Activated T-helper 17 cell treated with anti-CD3 and anti-CD28 coated beads, Interleukin-2, amount 50 U/mL, for 72 hours (primary cell): ENCODE measurements at regions not wholly inside any gene's neighbourhood (a gene's known extent, or its start where the extent isn't known, plus 50 kb on each side); places are given as distances from the start of the nearest gene placed in this dataset.

Experiments used
- ATAC-seq: fragments of 150-1000 bp; cut with Tn5 transposase; replicated peaks from 2 replicates; pipeline ENCODE4 v1.10.0; 2021; ENCODE audit warnings: mild to moderate bottlenecking, moderate library complexity
- H3K27ac Mint-ChIP-seq: one replicate; pipeline ENCODE4 v1.8.0; 2022; ENCODE audit warnings: mixed read lengths
- H3K27me3 Mint-ChIP-seq: one replicate; pipeline ENCODE4 v1.8.0; 2022; ENCODE audit warnings: mixed read lengths
- H3K36me3 Mint-ChIP-seq: one replicate; pipeline ENCODE4 v1.8.0; 2022; ENCODE audit warnings: low read depth, mild to moderate bottlenecking, mixed read lengths
- H3K4me1 Mint-ChIP-seq: one replicate; pipeline ENCODE4 v1.8.0; 2022; ENCODE audit warnings: mixed read lengths
- H3K4me3 Mint-ChIP-seq: one replicate; pipeline ENCODE4 v1.8.0; 2022; ENCODE audit warnings: mild to moderate bottlenecking, mixed read lengths
- H3K9me3 Mint-ChIP-seq: one replicate; pipeline ENCODE4 v1.8.0; 2022; ENCODE audit warnings: mixed read lengths

DNA sequence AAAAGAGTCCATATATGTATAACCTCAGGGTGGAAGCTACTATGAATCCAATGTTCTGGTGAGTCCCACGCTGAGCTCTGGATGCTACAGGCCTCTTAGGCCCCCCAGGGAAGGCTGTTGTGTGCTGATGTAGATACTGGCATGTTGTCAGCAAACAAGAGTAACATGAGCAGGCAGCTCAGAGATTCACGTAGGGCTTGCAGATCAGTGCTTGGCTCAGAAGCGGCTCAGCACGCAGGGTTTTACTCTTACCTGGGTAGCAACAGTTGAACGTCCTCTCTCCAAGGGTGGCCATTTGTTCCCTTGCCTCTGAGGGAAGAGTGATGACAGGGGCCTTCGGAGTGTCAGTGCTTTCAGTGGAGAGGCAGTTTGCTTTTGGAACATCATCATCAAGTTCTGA, 93.4 kb downstream of the ZFP64 start:
- Mint-ChIP-seq H3K9me3 (no peaks in the 10 kb centered on the region), H3K27me3 (peaks cover 4% of the 10 kb centered on the region), H3K4me1 (no peaks in the 10 kb centered on the region), H3K36me3 (no peaks in the 10 kb centered on the region), H3K27ac (no peak overlapping the region), H3K4me3 (no peak overlapping the region)
- ATAC-seq = no peak

GRCh38 chr20:52096117-52096516, 95.5 kb downstream of the ZFP64 start:
- H3K4me3 Mint-ChIP-seq = no peak overlapping the region
- H3K36me3 Mint-ChIP-seq = no peaks in the 10 kb centered on the region
- H3K27me3 Mint-ChIP-seq = no peaks in the 10 kb centered on the region
- H3K4me1 Mint-ChIP-seq = no peaks in the 10 kb centered on the region
- H3K27ac Mint-ChIP-seq = no peak overlapping the region
- no peaks in the 10 kb centered on the region for H3K9me3 Mint-ChIP-seq
- no peak for ATAC-seq

GRCh38 chr20:52094693-52095092, 96.9 kb downstream of the ZFP64 start:
- no peak for ATAC-seq
- Mint-ChIP-seq H3K27ac (no peak overlapping the region), H3K27me3 (no peaks in the 10 kb centered on the region), H3K36me3 (no peaks in the 10 kb centered on the region), H3K4me1 (no peaks in the 10 kb centered on the region), H3K4me3 (no peak overlapping the region), H3K9me3 (no peaks in the 10 kb centered on the region)

GRCh38 chr20:52093575-52093974, 98.0 kb downstream of the ZFP64 start:
- no peak for ATAC-seq
- Mint-ChIP-seq H3K4me3 (no peak overlapping the region), H3K27ac (no peak overlapping the region), H3K9me3 (no peaks in the 10 kb centered on the region), H3K27me3 (no peaks in the 10 kb centered on the region), H3K4me1 (no peaks in the 10 kb centered on the region), H3K36me3 (peaks cover 7% of the 10 kb centered on the region)

DNA sequence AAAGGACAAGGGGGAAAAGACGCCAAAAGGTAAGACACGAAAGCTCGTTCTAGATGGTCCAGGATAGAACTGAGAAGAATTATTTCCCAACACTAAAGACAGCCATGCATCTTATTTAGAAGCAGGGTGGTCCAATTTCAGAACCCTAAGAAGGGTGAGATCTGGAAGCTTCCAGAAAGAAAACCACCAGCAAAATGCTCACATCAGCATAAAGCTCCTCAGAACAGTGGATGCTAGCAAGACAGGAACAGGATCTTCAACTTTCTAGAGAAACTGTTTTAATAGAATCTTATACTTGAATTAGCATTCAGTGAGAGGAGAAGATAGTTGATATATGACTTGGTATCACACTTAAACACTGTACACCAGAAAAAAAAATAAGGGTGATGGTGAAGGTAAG, 101.5 kb downstream of the ZFP64 start:
- ATAC-seq = no peak
- no peaks in the 10 kb centered on the region for H3K27me3 Mint-ChIP-seq
- H3K4me3 Mint-ChIP-seq = no peak overlapping the region
- H3K4me1 Mint-ChIP-seq = no peaks in the 10 kb centered on the region
- no peak overlapping the region for H3K27ac Mint-ChIP-seq
- H3K9me3 Mint-ChIP-seq = peaks cover 5% of the 10 kb centered on the region
- H3K36me3 Mint-ChIP-seq = peaks cover 29% of the 10 kb centered on the region

DNA sequence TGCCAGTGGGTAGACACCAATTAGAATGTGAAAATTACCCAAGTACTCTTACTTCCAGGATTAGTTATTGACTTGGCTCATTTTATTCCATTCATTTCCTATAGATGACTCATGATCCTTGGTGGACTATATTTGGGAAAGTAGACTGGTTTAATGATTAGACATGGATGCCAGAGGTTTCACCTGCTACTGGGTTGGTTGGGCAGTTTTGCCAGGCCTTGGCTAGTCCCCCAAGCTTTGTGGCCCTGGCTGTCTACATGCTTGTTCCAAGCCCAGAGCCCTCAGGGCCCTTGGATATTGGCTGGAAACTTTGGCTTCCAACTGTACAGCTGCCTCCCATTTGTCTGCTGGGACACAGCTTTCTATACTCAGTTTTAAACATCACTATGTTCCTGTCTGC, 104.1 kb downstream of the ZFP64 start:
- no peak for ATAC-seq
- Mint-ChIP-seq H3K27me3 (no peaks in the 10 kb centered on the region), H3K4me3 (no peak overlapping the region), H3K9me3 (peaks cover 5% of the 10 kb centered on the region), H3K4me1 (no peaks in the 10 kb centered on the region), H3K27ac (no peak overlapping the region), H3K36me3 (peaks cover 31% of the 10 kb centered on the region)

GRCh38 chr20:52086878-52087277, 104.7 kb downstream of the ZFP64 start:
- H3K4me1 Mint-ChIP-seq = no peaks in the 10 kb centered on the region
- peaks cover 5% of the 10 kb centered on the region for H3K9me3 Mint-ChIP-seq
- H3K27me3 Mint-ChIP-seq = no peaks in the 10 kb centered on the region
- ATAC-seq = no peak
- H3K4me3 Mint-ChIP-seq = no peak overlapping the region
- H3K27ac Mint-ChIP-seq = no peak overlapping the region
- peaks cover 31% of the 10 kb centered on the region for H3K36me3 Mint-ChIP-seq

- Mint-ChIP-seq H3K4me1 (no peaks in the 10 kb centered on the region), H3K27me3 (no peaks in the 10 kb centered on the region), H3K4me3 (no peak overlapping the region), H3K27ac (no peak overlapping the region), H3K9me3 (peaks cover 5% of the 10 kb centered on the region), H3K36me3 (peaks cover 31% of the 10 kb centered on the region)
- ATAC-seq = no peak
These were observed 106.9 kb downstream of the ZFP64 start for GRCh38 chr20:52084727-52085126.

DNA sequence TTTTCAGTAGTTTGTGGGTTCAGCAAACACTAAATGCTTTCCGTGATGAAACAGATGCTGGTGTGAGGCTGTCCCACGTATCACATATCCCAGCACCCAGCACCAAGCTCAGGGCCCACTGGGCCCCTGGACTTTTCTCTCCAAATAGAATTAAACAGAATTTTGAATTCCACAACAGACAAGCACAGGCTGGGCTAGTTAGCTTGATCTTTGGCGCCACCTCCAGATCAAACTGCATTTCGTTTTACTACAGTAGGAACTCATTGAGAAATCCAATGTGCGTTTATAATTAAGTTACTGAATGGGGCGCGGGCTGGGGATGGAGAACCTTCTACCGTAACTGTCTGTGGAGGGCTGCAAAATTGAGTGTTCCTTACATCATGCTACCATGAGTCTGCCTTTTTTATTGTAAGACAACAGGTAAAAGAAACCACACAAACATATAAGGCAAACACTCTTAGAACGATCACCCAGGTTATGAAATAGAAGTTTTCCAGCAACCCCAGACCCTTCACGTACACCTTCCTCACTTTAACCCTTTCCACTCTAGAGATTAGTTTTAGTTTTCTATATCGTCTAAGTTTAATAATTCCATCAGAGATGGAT, 107.8 kb downstream of the ZFP64 start:
- H3K36me3 Mint-ChIP-seq = peaks cover 26% of the 10 kb centered on the region
- no peak for ATAC-seq
- H3K4me1 Mint-ChIP-seq = no peaks in the 10 kb centered on the region
- no peak overlapping the region for H3K27ac Mint-ChIP-seq
- H3K27me3 Mint-ChIP-seq = no peaks in the 10 kb centered on the region
- H3K9me3 Mint-ChIP-seq = peaks cover 5% of the 10 kb centered on the region
- H3K4me3 Mint-ChIP-seq = no peak overlapping the region

- Mint-ChIP-seq H3K27ac (no peak overlapping the region), H3K27me3 (no peaks in the 10 kb centered on the region), H3K36me3 (peaks cover 15% of the 10 kb centered on the region), H3K4me3 (no peak overlapping the region), H3K4me1 (no peaks in the 10 kb centered on the region), H3K9me3 (peaks cover 5% of the 10 kb centered on the region)
- no peak for ATAC-seq
These were observed 109.0 kb downstream of the ZFP64 start for GRCh38 chr20:52082612-52083011.

- no peaks in the 10 kb centered on the region for H3K27me3 Mint-ChIP-seq
- no peak for ATAC-seq
- H3K9me3 Mint-ChIP-seq = no peaks in the 10 kb centered on the region
- no peaks in the 10 kb centered on the region for H3K4me1 Mint-ChIP-seq
- no peak overlapping the region for H3K4me3 Mint-ChIP-seq
- peaks cover 6% of the 10 kb centered on the region for H3K36me3 Mint-ChIP-seq
- no peak overlapping the region for H3K27ac Mint-ChIP-seq
These were observed 109.8 kb downstream of the ZFP64 start for GRCh38 chr20:52081791-52082190.

DNA sequence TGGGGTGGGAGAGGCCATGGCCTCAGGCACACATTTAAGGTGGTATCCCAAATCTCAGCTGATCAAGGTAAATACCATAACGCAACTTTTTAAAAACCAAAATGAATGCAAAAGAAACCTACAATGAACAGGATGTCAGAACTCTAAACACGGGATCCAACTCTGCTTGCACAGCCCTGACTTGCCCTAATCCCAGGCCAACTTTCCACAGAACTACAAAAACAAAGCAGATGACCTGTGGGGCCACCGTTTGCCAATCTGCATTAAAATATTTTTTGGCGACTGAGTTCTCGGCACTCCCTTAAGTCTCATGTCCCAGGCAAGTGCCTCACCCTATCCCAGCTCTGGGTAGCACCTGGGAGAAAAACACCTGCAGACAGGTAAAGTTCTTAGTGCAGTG, 110.5 kb downstream of the ZFP64 start:
- H3K4me3 Mint-ChIP-seq = no peak overlapping the region
- peaks cover 5% of the 10 kb centered on the region for H3K36me3 Mint-ChIP-seq
- H3K27me3 Mint-ChIP-seq = no peaks in the 10 kb centered on the region
- no peaks in the 10 kb centered on the region for H3K9me3 Mint-ChIP-seq
- ATAC-seq = no peak
- no peaks in the 10 kb centered on the region for H3K4me1 Mint-ChIP-seq
- H3K27ac Mint-ChIP-seq = no peak overlapping the region

DNA sequence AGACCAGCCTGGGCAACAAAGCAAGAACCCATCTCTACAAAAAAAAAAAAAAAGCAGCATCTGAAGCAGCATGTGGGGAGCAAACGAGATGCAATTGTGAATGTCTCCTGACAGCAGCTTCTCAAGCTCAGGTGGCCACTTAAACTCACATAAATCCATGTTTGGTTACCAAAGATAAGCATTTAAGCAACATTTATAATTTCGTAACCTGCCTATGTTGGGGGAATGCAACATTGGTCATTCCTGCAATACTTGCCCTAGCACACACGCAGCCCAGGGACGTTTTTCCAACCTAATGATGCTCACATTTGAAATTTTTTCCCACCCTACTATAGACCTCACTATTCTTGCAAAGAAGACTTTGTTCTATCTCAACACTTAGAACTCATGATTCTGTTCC, 113.3 kb downstream of the ZFP64 start:
- Mint-ChIP-seq H3K27ac (no peak overlapping the region), H3K4me1 (no peaks in the 10 kb centered on the region), H3K27me3 (no peaks in the 10 kb centered on the region), H3K36me3 (no peaks in the 10 kb centered on the region), H3K4me3 (no peak overlapping the region), H3K9me3 (no peaks in the 10 kb centered on the region)
- no peak for ATAC-seq

DNA sequence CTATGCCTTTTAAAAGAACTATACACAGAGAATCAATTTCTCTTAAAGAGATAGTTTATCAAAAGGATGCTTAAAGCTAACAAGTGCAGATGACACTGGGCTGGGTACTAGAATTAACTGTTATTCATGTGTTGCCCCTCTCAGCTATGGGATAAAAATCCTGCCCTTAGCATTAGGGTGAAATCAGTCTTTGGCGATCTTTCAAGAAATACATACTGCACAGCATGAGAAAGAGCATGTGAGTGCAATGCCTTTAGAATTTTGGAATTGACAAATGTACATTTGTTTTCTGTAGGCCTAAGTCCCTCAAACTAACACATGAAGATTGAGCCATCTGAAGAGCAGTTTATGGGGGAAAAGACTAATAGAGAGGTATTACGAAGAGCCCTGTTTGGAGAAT, 115.4 kb downstream of the ZFP64 start:
- Mint-ChIP-seq H3K4me1 (no peaks in the 10 kb centered on the region), H3K9me3 (no peaks in the 10 kb centered on the region), H3K27me3 (no peaks in the 10 kb centered on the region), H3K36me3 (no peaks in the 10 kb centered on the region), H3K4me3 (no peak overlapping the region), H3K27ac (no peak overlapping the region)
- ATAC-seq = no peak

DNA sequence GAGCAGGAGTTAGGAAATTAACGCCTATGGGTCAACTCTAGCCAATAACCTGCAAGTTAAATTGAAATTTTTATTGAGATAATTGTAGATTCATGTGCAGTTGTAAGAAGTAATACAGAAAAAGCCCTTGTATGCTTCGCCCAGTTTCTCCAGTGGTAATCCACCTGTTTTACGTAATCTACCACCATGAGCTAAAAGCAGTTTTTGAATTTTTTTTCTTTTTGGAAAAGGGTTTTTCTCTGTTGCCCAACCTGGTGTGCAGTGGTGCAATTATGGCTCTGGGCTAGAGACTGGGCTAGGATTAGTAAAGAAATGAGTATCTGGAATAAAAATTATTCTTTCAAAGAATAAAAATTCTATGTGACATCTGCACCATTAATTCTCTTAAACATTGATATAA, 116.2 kb downstream of the ZFP64 start:
- Mint-ChIP-seq H3K27ac (no peak overlapping the region), H3K4me3 (no peak overlapping the region), H3K9me3 (no peaks in the 10 kb centered on the region), H3K4me1 (no peaks in the 10 kb centered on the region), H3K27me3 (no peaks in the 10 kb centered on the region), H3K36me3 (no peaks in the 10 kb centered on the region)
- no peak for ATAC-seq

- Mint-ChIP-seq H3K4me3 (no peak overlapping the region), H3K9me3 (no peaks in the 10 kb centered on the region), H3K27ac (no peak overlapping the region), H3K4me1 (no peaks in the 10 kb centered on the region), H3K27me3 (no peaks in the 10 kb centered on the region), H3K36me3 (no peaks in the 10 kb centered on the region)
- no peak for ATAC-seq
These were observed 120.4 kb downstream of the ZFP64 start for GRCh38 chr20:52071136-52071535.
